Stimulated activated CD4-positive, alpha-beta T cell treated with anti-CD3 and anti-CD28 coated beads, Interleukin-2, amount 100 ng/mL, for 24 hours (primary cell): ENCODE measurements at regions not wholly inside any gene's neighbourhood (a gene's known extent, or its start where the extent isn't known, plus 50 kb on each side); places are given as distances from the start of the nearest gene placed in this dataset.
"Not testable (repeated sequence)": the region's sequence is repeated elsewhere in the genome, so short reads cannot be mapped to it uniquely, and the experiment has no call there.

Source experiments
- DNase-seq, 2 donors: peaks; one replicate each; pipeline ENCODE4 v3.0.0-alpha.2; 2020

DNA sequence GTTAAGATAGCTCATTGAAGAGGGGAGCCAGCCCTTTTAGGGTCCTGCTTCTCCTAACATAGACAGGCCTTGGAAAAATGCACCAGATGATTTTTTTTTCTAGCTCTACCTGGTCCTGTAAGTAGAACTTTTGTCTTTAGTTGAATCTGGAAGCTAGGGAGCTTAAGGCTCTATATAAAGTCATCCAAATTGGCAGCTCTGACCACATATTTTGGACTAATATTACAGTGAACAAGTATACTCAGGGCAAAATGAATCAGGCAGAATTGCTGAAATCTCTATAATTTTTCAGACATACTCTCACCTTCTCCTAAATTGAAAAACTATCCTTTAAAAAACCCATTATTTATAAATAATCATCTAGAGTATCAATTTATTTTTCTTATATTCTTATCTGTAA, 375.6 kb downstream of the OSTF1 start:
- no peak for DNase-seq

DNA sequence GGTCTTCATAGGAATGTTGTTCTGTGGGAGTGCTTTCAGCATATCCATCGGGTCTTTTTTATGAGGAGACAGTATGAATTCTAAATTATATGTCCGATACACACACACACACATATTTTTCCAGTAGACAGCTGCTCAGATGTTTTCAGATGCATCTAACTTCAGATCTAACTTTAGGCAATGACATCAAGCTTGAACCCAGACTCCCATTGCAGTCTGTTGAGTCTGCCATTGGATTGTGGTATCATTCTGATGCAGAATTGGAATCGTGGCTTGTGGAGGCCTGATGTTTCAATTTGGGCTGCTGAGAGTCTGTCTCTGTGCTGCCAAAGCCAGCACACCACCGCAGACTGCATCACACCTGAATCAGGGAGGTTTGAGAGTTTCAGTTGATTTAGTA, 376.4 kb downstream of the OSTF1 start:
- DNase-seq = no peak

DNA sequence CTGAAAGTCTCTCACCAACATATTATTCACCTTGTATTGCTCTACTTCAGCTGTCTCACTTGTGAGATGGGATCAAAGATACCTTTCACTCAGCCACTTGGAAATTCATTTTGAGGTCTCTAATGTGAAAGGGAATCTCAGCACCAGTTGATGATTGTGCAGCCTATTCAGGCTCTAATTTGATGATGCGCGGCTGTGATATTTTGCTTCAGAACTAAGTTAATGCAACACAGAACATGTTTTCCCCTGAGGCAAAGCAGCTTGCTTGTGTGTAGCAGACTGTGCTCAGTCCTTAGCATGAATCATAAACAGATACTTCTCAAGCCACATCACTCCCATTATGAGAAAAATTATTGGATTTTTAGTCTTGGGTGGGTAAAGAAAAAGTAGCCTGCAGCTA, 378.8 kb downstream of the OSTF1 start:
- no peak for DNase-seq

DNA sequence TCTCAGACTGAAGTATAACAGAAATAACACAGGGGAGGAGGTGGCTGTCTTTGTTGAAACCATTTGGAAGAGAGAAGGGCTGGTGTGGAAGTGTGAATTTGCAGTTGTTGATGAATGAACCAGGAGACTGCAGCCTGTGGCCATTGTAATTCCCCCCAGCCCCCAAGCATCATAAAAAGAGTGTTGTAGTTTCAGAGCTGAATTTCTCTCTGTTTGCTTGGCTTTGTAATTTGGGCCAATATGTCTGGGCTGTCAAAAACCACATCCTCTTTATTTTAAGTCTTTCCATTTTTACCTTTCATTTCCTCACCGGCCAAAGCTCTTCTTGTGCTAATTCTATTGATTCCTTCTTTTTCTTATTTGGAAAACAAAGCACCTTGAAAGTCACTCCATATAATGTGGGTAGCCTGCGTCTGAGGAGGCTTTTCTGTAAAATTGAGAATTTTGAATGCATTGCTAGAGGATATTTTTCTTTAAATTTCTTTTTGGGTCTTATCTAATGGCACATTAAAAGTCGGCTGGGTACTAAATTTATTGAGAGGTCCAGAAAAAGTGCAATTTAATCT, 383.3 kb downstream of the OSTF1 start:
- no peak for DNase-seq

DNA sequence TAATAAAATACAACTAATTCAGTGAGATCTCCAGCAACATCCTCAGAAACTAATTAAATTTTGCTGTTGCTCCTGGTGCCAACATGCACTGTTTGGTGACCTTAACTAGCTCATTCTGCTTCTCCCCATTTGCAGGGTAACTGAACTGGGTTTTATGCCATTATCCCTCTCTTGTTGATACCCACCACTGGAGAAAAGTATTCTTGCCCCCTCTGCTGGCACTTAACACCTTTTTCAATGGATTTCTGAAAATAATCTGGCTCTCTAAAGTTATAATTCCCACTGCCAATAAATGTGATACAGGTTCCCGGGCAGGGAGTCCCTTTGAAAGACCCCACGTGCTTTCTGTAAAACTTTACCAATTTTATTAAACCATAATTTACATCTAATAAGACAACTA, 394.3 kb downstream of the OSTF1 start:
- DNase-seq = no peak

DNA sequence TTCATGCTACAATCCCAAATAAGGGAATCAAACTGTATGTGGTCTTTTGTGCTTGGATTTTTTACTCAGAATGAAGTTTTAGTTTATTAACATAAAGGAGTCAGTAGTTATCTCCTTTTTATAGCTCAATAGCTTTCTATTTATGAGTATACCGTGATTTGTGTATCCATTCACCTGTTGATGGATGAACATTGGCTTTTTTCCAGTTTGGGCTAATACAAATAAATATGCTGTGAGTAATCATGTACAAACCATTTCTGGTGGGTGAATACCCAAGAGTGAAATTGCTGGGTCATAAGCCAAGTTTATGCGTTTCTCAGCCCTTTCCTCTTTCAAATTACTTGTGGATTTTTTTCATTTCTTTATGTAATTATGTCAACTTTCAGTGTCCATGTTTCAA, 395.3 kb downstream of the OSTF1 start:
- DNase-seq = no peak

DNA sequence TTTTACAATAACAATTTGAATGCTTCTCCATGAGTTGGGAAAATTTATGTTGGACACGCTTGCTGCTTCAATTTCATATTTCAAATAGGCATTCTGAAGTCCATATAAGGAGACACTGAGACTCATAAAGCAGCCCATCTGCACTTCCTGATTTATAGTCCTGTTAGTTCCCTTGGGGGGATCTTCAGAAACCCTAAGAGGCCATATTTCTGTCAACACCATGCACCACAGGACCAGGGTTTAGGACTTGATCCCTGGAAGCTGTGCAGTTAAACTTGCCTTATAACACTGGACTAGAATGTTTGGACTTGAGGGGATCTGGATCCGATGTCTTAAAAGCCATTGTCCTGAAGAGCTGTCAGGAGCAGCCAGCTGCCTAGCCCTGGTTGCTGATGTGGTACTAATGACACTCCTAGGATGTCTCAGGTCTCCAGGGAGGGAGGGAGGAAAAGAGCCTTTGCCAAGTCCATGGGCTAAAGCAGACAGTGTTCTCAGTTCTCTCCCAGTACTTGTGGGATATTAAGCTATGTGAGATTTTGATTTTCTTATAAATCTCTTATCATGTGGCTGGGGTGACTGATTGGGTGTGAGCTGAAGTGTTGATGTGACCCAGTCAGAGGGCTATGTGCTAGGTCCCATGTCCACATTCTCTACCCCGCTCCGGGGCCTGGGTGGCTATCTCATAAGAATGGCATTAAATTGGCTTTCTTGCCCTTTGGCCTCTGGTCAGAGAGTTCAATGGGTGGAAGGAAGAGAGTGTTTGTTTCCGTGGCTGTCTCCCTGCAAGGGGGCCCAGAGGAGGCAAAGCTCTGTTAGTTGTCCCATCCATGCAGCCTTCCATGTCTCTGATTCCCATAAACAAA, 399.8 kb downstream of the OSTF1 start:
- DNase-seq = no peak

DNA sequence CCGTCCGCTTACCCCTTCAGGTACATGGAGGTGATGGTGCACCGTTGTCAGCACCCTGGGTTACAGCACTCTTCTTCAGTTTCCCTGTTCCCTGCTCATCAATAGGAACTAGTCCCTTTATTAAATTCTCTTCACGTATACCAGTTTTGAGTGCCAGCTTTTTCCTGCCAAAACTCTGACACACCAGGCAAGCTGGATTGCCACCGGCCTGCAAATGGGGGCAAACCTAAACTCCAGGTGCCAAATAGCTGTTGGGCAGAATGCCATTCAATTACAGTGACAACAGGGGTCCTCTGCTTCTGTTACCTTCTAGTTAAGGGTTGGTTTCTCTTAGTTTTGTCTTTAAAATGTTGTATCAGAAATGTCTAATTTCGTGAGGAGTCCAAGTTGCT, 400.4 kb downstream of the OSTF1 start:
- DNase-seq = no peak

DNA sequence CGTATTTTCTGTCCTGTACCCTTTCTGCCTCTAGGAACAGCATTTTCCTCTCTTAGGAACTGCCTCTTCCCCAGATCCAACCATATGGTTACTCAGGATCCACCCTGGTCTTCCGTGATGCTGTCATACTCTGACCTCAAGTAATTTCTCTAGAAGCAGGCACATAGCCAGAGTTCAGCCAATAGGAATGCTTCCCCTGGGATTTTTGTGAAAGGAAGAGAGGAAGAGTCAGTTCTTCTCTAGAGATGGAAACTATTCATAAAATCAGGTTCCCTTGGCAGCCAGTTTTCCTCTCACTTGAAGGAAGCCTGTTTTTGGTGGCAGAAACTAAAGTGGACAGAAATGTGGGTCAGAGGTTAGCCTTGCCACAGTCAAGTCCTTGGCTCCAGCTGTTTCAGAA, 400.1 kb upstream of the PCSK5 start:
- DNase-seq = no peak

DNA sequence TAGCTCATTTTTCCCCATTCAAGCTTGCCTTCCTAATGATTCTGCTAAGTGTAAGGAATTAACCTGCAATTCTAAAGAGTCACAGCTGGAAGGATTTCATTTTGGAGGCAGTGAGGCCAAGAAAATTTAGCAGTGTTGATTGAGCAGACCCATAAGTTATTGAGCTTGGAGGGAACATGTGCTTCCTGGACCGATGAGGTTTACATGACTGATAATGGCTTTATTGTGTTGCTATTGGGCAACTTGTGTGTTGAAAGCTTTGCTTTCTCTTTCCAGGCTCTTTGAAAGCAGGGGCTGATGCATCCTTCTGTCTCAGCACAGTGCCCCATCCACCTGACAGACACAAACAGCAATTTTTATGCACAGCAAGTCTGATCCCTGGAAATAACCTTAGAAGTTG, 398.9 kb upstream of the PCSK5 start:
- no peak for DNase-seq

DNA sequence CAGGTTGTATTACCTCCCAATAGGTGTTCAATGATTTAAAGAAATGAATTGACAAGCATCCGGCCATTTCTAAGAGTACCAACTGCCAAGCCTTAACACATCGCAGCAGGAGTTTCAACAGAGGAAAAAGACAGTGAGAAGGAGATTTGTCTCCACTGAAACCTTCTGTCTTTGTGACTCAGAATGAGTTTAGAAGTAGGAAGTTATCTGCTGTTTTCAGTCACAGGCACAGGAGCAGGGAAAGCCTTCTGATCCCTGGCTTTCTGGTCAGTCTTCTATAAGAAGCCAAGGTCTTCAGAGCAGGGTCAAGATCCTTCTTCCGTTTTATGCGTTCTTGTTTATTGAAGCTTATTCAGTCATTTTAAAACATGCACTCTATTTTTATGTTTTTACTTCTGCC, 390.7 kb upstream of the PCSK5 start:
- no peak for DNase-seq

DNA sequence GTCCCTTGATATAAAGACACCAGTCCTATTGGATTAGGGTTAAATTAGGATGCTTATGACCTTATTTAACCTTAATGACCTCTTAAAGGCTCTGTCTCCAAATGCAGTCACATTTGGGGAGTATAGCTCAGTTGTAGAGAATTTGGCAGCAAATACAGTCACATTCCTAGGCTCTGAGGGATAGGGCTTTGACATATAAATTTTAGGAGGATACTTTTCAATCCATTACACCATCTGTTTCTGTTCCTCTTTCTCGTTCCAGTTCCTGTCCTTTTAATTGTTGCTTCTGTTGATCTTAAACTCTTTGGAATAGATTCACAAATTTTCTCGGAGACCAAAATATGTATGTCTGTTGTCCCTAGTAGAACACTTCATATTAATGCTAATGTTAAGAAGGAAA, 390.0 kb upstream of the PCSK5 start:
- no peak for DNase-seq

DNA sequence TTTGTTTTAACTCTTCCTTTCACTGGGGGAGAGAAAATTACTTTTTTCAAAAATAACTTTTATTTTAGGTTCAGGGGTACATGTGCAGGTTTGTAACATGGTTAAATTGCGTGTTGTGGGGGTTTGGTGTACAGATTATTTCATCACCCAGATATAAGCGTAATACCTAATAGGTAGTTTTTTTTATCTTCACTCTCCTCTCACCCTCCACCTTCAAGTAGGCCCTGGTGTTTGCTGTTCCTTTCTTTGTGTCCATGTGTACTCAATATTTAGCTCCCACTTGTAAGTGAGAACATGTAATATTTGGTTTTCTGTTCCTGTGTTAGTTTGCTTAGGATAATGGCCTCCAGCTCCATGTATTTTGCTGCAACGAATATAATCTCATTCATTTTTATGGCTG, 389.5 kb upstream of the PCSK5 start:
- not testable (repeated sequence) for DNase-seq

DNA sequence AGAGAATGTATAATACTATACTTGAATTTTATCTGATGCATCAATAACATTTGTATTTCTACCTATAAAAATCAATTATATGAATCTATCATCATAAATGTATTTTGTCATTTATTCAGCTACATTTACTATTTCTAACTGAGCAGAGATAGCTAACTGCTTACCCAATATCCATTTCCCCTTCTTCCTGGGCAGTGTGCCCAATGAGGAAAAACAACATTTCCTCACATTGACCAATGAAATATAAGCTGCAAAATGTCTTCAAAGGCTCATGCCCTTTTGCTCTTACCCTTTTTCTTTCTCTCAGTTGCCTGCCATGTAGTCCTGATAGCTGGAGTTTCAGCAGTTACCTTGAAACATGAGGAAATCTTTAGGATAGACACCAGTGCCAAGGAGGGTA, 385.8 kb upstream of the PCSK5 start:
- DNase-seq = no peak

DNA sequence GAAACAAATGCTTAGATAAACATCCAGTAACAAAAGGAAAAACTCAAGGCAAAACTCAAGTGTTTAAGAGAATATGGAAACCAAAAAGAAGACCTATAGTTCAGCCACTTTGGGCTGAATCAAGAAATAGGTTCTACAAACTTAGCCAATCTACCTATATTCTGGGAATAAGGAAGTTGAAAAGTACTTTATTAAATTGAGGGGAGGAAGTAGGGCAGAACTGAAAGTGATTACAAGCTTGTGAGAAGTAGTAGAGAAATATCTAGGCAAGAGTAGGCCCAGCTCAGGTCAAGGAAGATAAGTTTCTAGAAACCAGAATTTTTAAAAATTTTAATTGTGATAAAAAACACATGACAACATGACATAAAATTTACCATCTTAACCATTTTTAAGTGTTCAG, 384.8 kb upstream of the PCSK5 start:
- DNase-seq = no peak

DNA sequence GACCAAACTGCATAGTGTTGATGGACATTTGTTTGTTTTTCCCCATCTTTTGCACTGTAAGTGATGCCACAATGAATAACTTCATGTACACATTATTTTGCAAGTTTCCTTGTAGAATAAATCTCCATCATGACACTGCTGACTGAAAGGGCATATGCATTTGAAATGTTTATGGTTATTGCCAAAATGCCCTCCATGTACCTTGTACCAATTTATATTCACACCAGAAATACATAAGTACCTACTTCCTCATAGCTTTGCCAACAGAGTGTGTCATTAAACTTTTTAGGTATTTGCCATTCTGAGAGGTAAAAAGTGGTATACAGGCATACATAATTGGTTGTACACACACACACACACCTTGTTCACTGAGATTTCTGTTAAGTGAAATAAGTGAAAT, 361.0 kb upstream of the PCSK5 start:
- no peak for DNase-seq

DNA sequence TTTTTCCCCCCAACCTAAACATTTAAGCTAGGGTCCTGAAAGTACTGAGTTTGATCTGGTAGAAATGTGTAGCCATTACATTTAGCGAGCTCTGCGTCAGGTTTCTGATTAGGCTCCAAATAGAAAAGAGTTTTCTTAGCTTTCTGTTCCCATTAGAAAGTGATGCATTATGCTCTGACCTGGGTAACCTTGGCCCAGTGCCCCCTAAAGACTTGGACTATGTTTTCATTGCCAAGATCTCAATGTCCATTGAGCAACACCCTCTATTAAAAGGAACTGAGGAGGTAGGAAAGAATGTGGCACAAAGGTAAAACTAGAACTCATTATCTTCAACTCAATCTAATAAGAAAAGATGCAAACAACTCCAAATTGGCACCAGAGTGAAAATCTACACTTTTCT, 358.9 kb upstream of the PCSK5 start:
- DNase-seq = no peak

DNA sequence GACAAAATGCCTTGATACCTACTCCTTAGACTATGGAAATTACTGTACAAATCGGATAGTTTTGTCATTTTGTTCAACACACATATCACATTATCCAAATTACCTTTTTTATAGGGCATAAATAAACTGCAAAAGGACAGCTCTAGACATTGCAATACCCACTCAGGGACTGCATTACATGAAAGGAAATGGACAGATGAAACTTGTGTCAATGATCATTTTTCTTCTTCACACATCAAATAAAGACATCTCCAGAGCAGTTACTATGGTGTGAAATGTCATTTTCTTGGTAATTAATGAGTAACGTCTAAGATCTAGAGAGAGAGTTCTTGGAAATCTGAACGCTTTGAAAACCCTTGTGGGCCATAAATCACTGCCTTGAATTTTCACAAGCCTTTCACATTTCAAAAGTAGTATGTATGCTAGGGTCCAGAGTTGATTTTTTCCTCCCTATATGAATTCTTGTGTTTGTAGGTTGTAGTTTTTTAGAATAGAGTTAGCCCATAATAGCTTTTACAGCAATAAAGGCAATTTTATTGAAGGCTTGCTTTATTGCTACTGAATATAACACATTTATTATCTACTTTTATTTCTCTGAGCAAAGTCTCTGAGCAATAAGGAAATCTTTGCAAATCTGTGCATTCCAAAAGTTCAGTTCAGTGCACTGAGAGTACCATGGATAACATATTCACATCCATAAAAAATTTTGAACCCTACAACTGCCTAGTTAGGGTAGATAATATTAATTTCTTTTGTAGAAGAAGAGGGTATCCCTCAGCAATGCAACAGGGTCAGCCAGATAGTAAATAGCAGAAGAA, 358.0 kb upstream of the PCSK5 start:
- no peak for DNase-seq

DNA sequence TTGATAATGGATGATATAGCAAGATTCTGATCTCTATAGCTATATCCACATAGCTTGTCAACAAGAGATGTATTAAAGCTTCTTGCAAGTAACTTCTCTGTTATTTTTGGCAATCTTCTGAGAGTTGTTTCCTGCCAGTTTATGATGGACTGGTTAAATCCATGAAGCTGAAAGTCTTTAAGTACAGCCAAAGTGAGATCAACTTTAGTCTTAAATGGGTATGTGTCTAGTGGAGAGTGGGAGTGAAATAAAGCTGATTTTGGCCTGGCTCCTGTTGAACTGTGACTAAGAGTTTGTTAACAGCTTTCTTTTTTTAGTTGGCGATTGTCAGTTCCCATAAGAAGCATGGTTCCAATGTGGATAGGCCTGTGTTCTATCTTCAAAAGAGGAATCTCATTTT, 350.9 kb upstream of the PCSK5 start:
- no peak for DNase-seq

DNA sequence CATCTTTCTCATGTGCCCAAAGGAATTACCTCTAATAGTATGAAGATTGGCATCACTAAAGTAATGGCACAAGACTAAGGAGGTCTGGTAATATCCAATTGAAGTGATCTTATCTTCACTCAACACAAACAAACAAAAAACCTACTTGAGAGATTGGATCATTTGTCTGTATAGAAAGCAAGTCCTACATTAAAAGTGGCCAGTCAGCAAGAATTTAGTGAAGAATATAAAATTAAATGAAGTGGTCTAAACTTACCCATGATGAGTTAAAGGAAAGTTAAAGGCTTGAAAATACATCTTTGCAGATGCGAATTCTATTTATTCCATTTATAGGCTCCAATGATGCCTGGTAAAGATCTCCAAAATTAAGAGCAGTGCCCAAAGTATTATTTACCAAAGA, 350.3 kb upstream of the PCSK5 start:
- no peak for DNase-seq

DNA sequence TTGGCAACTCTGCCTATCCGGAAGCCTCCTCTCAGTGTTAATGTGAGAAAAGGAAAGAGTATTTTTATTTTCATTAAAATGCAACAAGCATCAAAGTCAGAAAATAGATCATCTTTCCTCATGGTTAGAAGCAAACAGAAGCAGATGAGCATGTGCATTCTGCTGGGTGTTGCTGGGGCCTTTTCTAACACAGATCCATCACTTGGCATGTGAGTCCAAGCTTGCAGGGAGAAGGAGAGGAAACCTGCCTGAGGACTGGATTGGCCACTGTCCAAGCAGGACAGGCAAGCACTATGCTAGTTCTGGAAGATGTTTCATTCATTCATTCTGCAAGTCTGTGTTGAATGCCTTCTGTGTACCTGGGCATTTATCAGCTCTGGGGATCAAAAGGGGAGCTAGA, 348.7 kb upstream of the PCSK5 start:
- no peak for DNase-seq

DNA sequence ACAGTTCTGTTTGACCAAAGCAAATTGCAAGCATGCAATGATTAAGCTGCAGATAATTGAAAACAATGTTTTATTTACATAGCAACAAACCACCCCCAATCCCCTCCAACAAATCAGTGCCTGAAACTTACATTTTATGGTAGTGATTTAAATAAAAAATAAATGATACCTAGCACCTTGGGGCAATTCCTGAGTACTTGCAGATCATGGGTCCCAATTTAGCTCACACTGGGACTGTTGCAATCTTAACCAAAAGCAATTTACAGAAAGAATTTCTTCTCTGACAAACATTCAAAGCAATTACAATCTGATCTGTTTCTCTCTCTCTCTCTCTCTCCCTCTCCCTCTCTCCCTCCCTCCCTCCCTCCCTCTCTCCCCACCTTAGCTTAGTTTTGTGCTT, 345.7 kb upstream of the PCSK5 start:
- DNase-seq = no peak

DNA sequence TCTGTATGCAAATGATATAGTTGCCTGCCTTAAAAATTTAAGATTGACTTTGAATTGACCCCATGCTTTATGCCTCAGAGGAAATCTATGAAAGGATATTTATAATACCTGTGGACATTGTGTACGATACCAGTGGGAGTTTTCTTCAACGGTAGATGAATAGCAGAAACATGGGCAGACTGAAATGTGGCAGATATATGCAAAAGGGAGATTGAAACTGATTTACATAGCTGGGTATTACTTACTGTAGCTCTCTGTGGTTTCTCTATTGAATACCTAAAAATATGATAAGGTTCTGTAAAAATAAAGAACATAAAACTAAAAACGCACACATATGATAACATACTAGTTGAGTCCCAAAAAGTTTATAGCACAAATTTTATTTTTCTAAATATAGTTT, 345.2 kb upstream of the PCSK5 start:
- no peak for DNase-seq

DNA sequence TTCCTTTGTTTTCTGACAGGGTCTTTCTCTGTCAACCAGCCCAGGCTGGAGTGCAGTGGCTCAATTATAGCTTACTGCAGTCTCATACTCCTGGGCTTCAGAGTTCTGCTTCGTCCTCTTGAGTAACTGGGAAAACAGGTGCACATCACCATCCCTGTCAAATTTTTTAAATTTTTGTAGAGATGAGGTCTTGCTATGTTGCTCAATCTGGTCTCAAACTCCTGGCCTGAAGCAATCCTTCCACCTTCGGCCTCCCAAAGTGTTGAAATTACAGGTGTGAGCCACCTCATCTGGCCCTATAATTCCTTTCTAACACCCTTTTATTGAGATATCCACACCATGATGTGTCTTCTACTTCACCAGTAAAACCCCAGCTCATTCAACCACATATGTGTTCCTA, 341.6 kb upstream of the PCSK5 start:
- DNase-seq = no peak
